GM18505 (cell line): ENCODE measurements at regions not wholly inside any gene's neighbourhood (a gene's known extent, or its start where the extent isn't known, plus 50 kb on each side); places are given as distances from the start of the nearest gene placed in this dataset.

Source experiments
- ATAC-seq: cut with Tn5 transposase; IDR thresholded peaks from one replicate; pipeline ENCODE4 v1.9.1; 2021; ENCODE audit not compliant: unreplicated experiment
- POLR2A ChIP-seq: IDR thresholded peaks from 4 replicates; pipeline ENCODE4 v1.6.1; 2011; ENCODE audit warnings: borderline replicate concordance; ENCODE audit not compliant: insufficient read depth, insufficient read length; ENCODE audit errors: extremely low read depth

GRCh38 chr20:11814267-11814666 is 103.4 kb upstream of the BTBD3 start:
- no peak for TF ChIP-seq POLR2A
- no peak for ATAC-seq

- no peak for ATAC-seq
- no peak for TF ChIP-seq POLR2A
Measured at GRCh38 chr20:11820838-11821237, 96.9 kb upstream of the BTBD3 start.

GRCh38 chr20:11822540-11822794 is 95.2 kb upstream of the BTBD3 start:
- no peak for ATAC-seq
- TF ChIP-seq POLR2A = no peak

- TF ChIP-seq POLR2A = no peak
- ATAC-seq = no peak
Measured at GRCh38 chr20:11826334-11826733, 91.4 kb upstream of the BTBD3 start.

GRCh38 chr20:11832397-11832796 is 85.3 kb upstream of the BTBD3 start:
- TF ChIP-seq POLR2A = no peak
- no peak for ATAC-seq

- ATAC-seq = no peak
- no peak for TF ChIP-seq POLR2A
Measured at GRCh38 chr20:11832851-11833250, 84.8 kb upstream of the BTBD3 start.

GRCh38 chr20:11833825-11834224 is 83.9 kb upstream of the BTBD3 start:
- ATAC-seq = no peak
- no peak for TF ChIP-seq POLR2A

- TF ChIP-seq POLR2A = no peak
- no peak for ATAC-seq
Measured at GRCh38 chr20:11838076-11838636, 79.5 kb upstream of the BTBD3 start.

- no peak for TF ChIP-seq POLR2A
- ATAC-seq = no peak
Measured at GRCh38 chr20:11841972-11842461, 75.7 kb upstream of the BTBD3 start.

GRCh38 chr20:11843289-11843688 is 74.4 kb upstream of the BTBD3 start:
- no peak for TF ChIP-seq POLR2A
- ATAC-seq = no peak

- no peak for ATAC-seq
- no peak for TF ChIP-seq POLR2A
Measured at GRCh38 chr20:11844691-11845090, 73.0 kb upstream of the BTBD3 start.

GRCh38 chr20:11845340-11845739 is 72.4 kb upstream of the BTBD3 start:
- no peak for TF ChIP-seq POLR2A
- ATAC-seq = no peak

- TF ChIP-seq POLR2A = no peak
Measured at GRCh38 chr20:11846131-11846530, 71.6 kb upstream of the BTBD3 start.

GRCh38 chr20:11847827-11848226 is 69.9 kb upstream of the BTBD3 start:
- TF ChIP-seq POLR2A = no peak
- ATAC-seq = no peak

More at GRCh38 chr20:11846131-11846530, 71.6 kb upstream of the BTBD3 start:
- ATAC-seq = no peak
